GM21528 (cell line): ENCODE measurements at regions not wholly inside any gene's neighbourhood (a gene's known extent, or its start where the extent isn't known, plus 50 kb on each side); places are given as distances from the start of the nearest gene placed in this dataset.
"Not testable (repeated sequence)": the region's sequence is repeated elsewhere in the genome, so short reads cannot be mapped to it uniquely, and the experiment has no call there.

ENCODE experiments used
- ATAC-seq: cut with Tn5 transposase; IDR thresholded peaks from one replicate; pipeline ENCODE4 v1.9.1; 2021; ENCODE audit warnings: mild to moderate bottlenecking, moderate library complexity; ENCODE audit not compliant: unreplicated experiment, low FRiP score

DNA sequence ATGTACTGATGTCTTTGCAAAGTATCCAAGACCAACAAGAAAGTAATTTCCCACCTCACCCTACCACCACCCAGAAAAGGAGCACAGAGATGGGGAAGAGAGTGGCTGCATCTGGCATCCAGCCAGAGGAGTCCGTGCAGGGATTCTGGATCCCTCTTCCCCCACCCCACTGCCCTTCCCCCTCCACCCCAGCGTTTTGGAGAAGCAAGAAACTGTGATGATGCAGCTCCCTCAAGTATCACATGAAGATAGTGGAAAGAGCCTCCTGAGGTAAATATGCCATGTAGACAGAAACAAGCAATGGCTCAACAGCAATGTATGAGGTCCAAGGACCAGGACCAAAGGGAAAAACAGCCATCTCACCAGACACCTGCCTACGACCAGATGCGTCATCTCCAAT, 153.8 kb downstream of the DEPDC1B start:
- ATAC-seq: no peak

- no peak for ATAC-seq
Observed at GRCh38 chr5:60545551-60545950, 154.4 kb downstream of the DEPDC1B start.

DNA sequence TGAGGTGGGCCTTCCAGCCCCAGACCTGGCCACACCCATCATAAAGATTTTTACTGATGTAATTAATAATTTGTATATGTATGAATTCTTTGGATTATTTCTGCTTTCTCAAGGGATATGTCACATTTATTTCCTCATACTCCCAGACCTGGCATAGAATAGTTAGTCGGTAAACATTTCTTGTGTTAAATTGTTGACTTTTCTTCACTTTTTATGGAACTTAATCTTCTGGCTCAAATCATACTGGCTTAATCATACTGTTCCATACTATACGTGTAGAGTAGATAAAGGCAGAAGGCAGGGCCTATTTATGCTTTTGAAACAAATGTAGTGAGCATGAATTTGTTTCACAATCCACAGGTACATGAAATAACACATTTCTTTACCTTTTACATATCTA, 155.8 kb downstream of the DEPDC1B start:
- no peak for ATAC-seq

DNA sequence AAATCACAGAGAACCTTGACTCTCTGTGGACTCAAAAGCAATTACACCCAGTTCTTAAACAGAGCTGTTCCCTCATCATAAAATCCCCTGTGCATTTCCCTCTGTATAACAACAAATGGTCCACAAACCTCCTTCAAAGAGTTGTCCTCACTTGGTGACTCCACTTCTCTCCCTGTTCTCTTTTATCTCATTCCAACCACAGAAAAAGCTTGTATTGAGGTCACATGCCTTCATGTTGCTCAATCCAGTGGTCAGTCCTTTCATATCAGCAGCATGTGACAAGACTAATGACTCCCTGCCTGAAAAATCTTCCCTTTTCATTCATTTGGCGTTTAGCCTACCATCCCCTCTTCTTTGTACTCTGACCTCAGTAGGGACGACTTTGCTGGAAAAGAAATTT, 158.0 kb downstream of the DEPDC1B start:
- peak; percentile 17 for ATAC-seq

DNA sequence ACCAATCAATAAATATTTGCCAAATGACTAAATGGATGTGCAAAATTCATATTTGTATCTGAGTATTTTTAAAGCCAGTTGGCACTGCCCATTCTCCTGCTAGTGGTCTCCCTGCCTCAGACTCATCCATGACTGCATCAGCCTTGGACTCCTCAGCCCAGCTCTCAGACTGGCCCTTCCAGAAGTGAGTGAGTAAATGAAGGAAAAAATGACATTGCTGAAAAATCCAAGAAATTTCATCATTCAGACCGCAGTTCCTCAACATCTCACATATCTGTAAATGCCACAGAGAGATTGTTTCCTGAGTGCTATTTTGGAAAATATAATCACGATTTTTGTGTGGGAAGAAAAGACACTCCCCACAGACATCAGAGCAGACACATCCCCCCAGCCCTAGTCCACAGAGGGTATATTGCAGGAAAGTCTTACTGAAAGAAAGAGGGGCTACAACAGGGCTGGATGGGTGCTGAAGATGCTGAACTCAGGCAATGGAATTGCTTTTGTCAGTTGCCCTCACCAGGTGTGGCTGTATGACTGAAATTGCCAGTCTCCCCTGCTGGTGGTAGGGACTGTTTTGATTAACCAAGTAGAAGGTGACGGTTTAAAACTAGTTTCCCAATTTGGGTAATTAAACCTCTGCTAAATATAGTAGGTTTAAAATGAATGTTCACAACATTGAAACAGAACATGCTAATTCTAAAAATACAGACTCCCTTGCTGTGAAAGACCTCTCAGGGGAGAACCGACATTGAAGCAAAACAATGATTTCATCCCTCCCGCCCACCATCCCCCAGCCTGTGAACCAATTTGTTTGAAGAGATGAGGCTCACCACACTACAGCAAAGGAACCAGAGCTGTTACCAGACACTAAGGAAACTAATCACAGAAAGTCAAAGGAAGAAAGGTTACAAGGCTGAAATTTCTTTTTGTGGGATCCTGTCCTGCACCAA, 158.8 kb downstream of the DEPDC1B start:
- peak; percentile 93 for ATAC-seq

DNA sequence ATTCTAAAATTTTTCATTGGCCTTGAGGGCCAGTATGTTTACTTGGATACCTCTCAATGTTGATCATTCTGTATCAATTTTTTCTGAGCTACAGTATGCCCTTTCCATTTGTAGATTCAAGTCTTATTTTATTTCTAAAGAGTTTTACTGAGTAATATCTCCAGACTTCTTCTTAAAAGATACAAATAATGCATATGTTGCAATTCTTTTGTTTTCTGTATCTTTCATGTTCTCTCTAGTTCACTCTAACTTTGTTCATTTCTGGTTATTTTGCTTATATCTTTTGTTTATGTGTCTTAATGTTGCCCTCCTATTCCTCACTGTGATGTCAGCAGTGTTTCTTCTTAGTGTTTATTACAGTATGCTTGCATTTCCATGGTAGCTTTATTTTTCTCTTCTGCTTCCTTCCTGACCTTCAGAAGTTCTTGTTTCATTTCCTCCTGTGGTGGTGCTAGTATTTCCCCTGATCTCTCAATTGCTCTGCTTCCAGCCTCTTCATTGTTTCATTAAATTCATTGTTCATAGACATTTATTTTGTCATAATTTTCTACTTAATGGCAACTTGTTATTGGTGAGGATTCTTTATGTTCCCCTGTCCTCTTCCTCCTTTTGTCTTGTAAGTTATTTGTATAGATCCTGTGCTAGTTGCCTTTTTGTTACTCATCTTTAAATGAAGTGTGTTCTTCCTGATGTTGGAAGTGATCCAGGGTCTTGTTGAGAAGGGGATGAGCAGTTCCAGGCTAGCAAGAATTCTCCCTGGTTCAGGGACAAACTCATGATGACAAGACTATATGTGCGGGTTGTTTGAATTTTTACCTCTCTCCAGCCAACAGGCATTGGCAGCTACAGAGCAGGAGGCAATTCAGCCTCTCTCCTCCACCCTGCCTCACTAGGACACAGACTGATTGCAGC, 160.8 kb downstream of the DEPDC1B start:
- no peak for ATAC-seq

- ATAC-seq: no peak
Observed at GRCh38 chr5:60538426-60538825, 161.5 kb downstream of the DEPDC1B start.

DNA sequence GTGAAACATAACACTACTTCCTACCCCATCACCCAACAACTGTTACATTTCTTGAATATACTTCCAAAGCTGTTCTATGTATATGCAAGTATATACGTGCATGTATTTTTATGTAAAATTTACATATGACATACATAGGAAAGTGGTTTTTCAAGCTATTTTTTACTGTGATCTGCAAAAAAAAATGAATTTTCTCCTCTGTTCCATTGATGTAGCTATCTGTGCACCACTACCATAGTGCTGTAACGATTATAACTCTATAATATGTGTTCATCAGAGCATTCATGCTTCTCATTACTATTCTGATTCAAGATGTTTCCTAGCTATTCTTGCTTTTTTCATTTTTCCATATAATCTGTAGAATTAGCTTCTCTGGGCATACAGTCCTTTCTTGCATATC, 164.0 kb downstream of the DEPDC1B start:
- no peak for ATAC-seq

- ATAC-seq: no peak
Observed at GRCh38 chr5:60535198-60535597, 164.8 kb downstream of the DEPDC1B start.

DNA sequence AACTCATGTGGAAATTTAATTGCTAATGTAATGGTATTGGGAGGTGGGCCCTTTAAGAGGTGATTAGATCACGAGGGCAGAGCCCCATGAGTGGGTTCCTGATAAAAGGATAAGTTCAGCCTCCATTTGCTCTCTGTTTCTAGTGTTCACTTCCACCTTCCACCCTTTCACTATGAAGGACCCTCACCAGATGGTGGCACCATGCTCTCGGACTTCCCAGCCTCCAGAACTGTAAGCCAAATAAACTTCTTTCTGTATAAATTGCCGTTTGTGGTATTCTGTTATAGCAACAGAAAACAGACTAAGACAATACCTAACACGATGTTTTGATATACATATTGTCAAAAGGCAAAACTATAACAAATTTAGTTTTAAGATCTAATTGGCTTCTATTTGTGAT, 166.2 kb downstream of the DEPDC1B start:
- no peak for ATAC-seq

- not testable (repeated sequence) for ATAC-seq
Observed at GRCh38 chr5:60532796-60533195, 167.2 kb downstream of the DEPDC1B start.

DNA sequence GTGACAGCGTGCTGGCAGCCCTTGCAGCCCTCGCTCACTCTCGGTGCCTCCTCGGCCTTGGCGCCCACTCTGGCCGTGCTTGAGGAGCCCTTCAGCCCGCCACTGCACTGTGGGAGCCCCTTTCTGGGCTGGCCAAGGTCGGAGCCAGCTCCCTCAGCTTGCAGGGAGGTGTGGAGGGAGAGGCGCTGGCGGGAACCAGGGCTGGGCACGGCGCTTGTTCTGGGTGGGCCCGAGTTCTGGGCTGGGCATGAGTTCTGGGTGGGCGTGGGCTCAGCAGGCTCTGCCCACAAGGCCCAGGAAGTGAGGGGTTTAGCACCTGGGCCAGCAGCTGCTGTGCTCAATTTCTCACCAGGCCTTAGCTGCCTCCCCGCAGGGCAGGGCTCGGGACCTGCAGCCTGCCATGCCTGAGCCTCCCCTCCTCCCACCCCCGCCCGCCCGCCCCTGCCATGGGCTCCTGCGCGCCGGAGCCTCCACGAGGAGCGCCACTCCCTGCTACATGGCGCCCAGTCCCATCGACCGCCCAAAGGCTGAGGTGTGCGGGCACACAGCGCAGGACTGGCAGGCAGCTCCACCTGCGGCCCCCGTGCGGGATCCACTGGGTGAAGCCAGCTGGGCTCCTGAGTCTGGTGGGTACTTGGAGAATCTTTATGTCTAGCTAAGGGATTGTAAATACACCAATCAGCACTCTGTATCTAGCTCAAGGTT, 169.7 kb downstream of the DEPDC1B start:
- ATAC-seq: not testable (repeated sequence)

- ATAC-seq: no peak
Observed at GRCh38 chr5:60529001-60529400, 171.0 kb downstream of the DEPDC1B start.

DNA sequence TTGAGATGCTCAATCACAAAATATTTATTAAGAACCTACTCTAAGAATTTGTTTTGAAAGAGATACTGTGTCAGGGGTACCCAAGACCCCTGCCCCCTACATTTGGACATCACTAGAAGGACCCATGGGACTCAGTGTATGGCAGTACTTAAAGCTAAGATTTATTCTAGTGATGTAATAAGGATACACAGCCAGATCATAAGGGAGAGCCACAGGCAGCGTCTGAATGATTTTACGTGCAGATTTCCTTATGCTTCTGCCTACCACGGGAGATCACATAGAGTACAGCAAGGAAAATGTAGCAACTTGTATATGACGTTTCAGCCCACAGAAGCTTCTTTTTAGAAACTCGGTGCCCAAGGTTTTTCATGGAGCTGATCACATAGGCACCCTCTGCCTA, 172.9 kb downstream of the DEPDC1B start:
- ATAC-seq: no peak

- ATAC-seq: no peak
Observed at GRCh38 chr5:60526336-60526875, 173.6 kb downstream of the DEPDC1B start.

DNA sequence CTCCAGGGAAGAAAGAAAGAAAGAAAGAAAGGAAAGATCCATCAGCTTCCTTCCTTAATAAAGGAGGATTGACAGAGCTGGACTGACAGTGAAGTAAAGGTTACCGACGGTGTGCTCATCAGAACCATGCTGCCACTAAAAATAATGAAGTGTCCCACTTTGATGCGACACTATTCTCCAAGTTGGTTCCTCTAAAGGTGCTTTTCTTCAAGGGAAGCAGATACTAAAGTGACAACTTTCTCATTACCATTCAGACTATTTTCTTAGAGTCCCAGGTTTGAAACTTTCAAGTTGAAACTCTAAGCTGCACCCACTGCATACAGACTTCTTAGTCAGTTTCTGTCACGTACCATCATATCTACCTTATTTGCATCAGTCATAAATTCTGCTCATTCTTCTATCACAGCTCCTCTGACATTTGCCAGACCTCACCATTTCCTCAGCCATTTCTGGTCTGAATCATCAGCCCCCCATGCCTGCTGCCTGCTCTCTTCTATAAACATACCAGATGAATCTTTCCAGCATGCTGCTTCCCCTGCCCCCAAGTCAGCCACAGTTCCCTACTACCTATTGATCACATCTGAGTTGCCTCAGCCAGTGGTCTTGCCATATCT, 177.6 kb downstream of the DEPDC1B start:
- peak; percentile 88 for ATAC-seq

DNA sequence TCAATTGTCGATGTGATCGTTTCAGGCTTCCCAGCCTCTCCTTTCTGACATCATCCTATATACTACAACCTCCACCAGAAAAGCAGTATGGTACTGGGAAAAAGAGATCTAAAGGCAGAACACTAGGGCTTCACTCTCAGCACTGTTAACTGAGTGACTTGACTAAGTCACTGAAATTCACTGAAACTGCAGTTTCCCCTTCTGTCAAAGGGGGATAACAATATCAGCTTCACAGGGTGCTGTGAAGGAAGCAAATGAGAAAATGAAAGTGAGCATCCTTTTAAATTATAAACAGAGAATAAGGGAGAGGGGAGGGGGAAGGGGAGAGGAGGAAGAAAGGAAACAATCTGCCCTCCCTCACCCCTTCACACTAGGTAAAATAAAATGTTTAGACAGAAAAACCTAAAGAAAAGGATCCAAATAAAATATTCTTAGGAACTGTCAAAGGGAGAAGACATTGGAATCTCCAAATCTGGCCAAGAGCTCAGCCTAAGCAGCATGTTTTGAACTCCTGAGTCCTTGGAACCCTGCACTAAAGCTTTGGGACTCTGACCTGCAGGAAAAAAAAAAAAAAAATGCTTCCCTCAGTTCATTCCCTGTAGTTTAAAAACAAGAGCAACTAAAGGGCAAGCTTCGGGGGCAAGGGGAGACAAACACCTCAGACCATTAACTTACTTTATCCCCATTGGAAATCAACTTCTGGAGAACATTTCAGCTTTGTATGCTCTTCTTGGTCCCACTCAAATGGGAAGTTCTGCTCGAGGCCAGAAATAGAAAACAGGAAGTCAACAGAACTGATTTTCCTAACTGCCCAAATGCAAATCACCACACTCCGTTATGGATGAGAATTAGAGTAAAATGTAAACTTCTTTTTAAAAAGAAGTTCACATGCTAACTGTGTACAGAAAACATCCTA, 178.3 kb downstream of the DEPDC1B start:
- peak; percentile 46 for ATAC-seq

- no peak for ATAC-seq
Observed at GRCh38 chr5:60520451-60521227, 179.3 kb downstream of the DEPDC1B start.
